ENCODE measurements at regions not wholly inside any gene's neighbourhood (a gene's known extent, or its start where the extent isn't known, plus 50 kb on each side); places are given as distances from the start of the nearest gene placed in this dataset.

DNA sequence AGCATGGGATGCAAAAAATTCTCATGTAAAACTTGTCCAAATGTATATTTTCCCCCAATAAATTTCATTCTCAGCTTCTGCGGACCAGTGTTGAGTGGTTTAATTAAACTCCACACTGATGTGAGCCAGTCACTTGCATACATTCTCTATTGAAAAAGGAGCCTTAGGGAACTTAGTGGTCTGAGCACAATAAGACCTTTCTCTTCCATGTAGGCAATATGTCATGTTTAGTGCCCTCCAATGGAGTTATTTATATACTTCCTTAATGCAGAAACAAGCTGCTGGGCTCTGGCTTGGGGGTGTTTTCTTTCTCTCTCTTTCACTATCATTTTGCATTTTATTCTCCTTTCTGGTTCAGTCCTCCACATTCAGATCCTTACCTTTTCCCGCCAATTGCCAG lies 196.9 kb downstream of the ANAPC10 start:
- Histone ChIP-seq H3K79me2 (ENCODE audit: control insufficient read depth, insufficient read depth, low read length) (no peaks in the 10 kb centered on the region), H3K4me3 (replicated peaks in 1 of 3; ENCODE audit: insufficient read depth in 1 of 3, low read depth in 1 of 3, low read length in 3 of 3) (no peak overlapping the region), H3K4me2 (ENCODE audit: insufficient read depth, low read length) (no peak overlapping the region), H3K27ac (ENCODE audit: insufficient read depth, low read depth, low read length) (no peak overlapping the region), H3K9me3 (replicated peaks; ENCODE audit: control insufficient read depth, insufficient read depth, low read length) (no peaks in the 10 kb centered on the region), H3K36me3 (ENCODE audit: control insufficient read depth in 2 of 2, extremely low read depth in 1 of 2, insufficient read depth in 2 of 2, low read length in 2 of 2) (no peaks in the 10 kb centered on the region), H3K27me3 (ENCODE audit: control insufficient read depth in 2 of 2, insufficient read depth in 2 of 2, low read length in 2 of 2) (no peaks in the 10 kb centered on the region), H3K9ac (replicated peaks; ENCODE audit: extremely low read depth, insufficient read depth, low read length) (no peak overlapping the region), H2AFZ (ENCODE audit: low read depth, low read length) (no peak overlapping the region), H3K9me1 (replicated peaks; ENCODE audit: control insufficient read depth, extremely low read depth, insufficient read depth, low read length) (no peaks in the 10 kb centered on the region), H4K20me1 (replicated peaks; ENCODE audit: control insufficient read depth, extremely low read depth, insufficient read depth, low read length) (no peaks in the 10 kb centered on the region), H3K4me1 (ENCODE audit: control insufficient read depth, extremely low read depth, insufficient read depth, low read length) (peaks cover 9% of the 10 kb centered on the region)
- ChIA-PET POLR2A (no interaction called here), CTCF (interaction anchor here (2.1 kb wide), 1 partner anchor 84 kb away, joined by 4 read pairs; no protein-coding TSS in a partner anchor)
- no peak for TF ChIP-seq FOS (IDR thresholded peaks at IDR 0.05; ENCODE audit: borderline replicate concordance, insufficient read depth, low read length)
- TF ChIP-seq, protein P1, sequence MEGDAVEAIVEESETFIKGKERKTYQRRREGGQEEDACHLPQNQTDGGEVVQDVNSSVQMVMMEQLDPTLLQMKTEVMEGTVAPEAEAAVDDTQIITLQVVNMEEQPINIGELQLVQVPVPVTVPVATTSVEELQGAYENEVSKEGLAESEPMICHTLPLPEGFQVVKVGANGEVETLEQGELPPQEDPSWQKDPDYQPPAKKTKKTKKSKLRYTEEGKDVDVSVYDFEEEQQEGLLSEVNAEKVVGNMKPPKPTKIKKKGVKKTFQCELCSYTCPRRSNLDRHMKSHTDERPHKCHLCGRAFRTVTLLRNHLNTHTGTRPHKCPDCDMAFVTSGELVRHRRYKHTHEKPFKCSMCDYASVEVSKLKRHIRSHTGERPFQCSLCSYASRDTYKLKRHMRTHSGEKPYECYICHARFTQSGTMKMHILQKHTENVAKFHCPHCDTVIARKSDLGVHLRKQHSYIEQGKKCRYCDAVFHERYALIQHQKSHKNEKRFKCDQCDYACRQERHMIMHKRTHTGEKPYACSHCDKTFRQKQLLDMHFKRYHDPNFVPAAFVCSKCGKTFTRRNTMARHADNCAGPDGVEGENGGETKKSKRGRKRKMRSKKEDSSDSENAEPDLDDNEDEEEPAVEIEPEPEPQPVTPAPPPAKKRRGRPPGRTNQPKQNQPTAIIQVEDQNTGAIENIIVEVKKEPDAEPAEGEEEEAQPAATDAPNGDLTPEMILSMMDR (IDR thresholded peaks at IDR 0.05; ENCODE audit: extremely low read depth in 1 of 2, insufficient read depth in 1 of 2, low read depth in 1 of 2, low read length in 2 of 2) = no peak
- TF ChIP-seq, protein P2, sequence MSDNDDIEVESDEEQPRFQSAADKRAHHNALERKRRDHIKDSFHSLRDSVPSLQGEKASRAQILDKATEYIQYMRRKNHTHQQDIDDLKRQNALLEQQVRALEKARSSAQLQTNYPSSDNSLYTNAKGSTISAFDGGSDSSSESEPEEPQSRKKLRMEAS (IDR thresholded peaks at IDR 0.05; ENCODE audit: insufficient read depth, insufficient read length) = no peak
- no peak for TF ChIP-seq MYC (IDR thresholded peaks at IDR 0.05; ENCODE audit: low read depth, low read length)
- no peak for TF ChIP-seq EZH2 (IDR thresholded peaks at IDR 0.05; ENCODE audit: borderline replicate concordance, low read depth, low read length, severe bottlenecking)
- no peak for TF ChIP-seq JUN (IDR thresholded peaks at IDR 0.05; ENCODE audit: borderline replicate concordance, insufficient read depth, insufficient read length, low read depth)
- TF ChIP-seq POLR2AphosphoS5 (IDR thresholded peaks at IDR 0.05; ENCODE audit: insufficient read depth, low read depth, low read length) = no peak
- TF ChIP-seq POLR2A (IDR thresholded peaks at IDR 0.05; ENCODE audit: low read depth, low read length) = no peak
- FAIRE-seq = no peak
- DNase-seq (ENCODE audit: low read depth, low spot score) = no peak
- dilution Hi-C loops (cut with MboI; ENCODE audit: extremely low pct_ligation_motif_present, low sequenced_read_pairs) (no loop called here), intact Hi-C loops (cut with micrococcal nuclease) (no loop called here)
- no TSS peak for BruUV-seq (replicated peaks)
